Panc1 (cell line): ENCODE measurements at regions not wholly inside any gene's neighbourhood (a gene's known extent, or its start where the extent isn't known, plus 50 kb on each side); places are given as distances from the start of the nearest gene placed in this dataset.

Experiments used
- CTCF ChIP-seq: fragments of 450-650 bp; IDR thresholded peaks from 2 replicates; pipeline ENCODE4 v1.5.1; 2017; ENCODE audit warnings: mild to moderate bottlenecking
- POLR2AphosphoS5 ChIP-seq: IDR thresholded peaks from 2 replicates; pipeline ENCODE4 v1.6.1; 2012; ENCODE audit warnings: mild to moderate bottlenecking, low read depth, low read length, moderate library complexity

GRCh38 chr2:48120112-48120511 lies 194.4 kb upstream of the FOXN2 start:
- TF ChIP-seq CTCF (no peak), POLR2AphosphoS5 (no peak)
